C4-2B (cell line): ENCODE measurements at regions not wholly inside any gene's neighbourhood (a gene's known extent, or its start where the extent isn't known, plus 50 kb on each side); places are given as distances from the start of the nearest gene placed in this dataset.

Experiments
- H3K27ac ChIP-seq: fragments of 450-650 bp; 2 replicates; pipeline ENCODE4 v1.5.1; 2017
- ZFX ChIP-seq: fragments of 450-650 bp; IDR thresholded peaks from 2 replicates; pipeline ENCODE4 v1.6.1; 2017
- TF ChIP-seq, protein P1 (sequence below): fragments of 450-650 bp; conservative IDR thresholded peaks from 2 replicates; pipeline ENCODE4 v1.5.1; 2017; ENCODE audit warnings: mild to moderate bottlenecking

DNA sequence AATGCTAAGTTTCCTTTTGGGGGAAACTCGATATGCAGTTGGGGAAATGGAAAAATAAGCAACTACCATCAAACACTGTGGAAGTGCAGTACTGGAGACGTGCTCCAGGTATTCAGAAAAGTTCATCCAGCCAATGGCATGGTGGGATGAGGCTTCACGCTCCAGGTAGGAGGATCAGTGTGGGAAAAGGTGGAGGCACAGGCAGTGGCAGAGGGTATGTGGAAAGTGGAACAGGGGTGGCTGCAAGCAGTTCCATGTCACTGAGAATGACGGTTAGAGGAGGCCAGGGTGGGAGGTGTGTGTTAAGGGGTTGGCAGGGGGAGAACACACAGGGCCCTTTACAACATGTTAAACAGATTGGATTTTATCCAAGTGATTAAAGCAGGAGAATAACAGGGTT lies 105.1 kb upstream of the NCAM1 start:
- TF ChIP-seq, protein P1, sequence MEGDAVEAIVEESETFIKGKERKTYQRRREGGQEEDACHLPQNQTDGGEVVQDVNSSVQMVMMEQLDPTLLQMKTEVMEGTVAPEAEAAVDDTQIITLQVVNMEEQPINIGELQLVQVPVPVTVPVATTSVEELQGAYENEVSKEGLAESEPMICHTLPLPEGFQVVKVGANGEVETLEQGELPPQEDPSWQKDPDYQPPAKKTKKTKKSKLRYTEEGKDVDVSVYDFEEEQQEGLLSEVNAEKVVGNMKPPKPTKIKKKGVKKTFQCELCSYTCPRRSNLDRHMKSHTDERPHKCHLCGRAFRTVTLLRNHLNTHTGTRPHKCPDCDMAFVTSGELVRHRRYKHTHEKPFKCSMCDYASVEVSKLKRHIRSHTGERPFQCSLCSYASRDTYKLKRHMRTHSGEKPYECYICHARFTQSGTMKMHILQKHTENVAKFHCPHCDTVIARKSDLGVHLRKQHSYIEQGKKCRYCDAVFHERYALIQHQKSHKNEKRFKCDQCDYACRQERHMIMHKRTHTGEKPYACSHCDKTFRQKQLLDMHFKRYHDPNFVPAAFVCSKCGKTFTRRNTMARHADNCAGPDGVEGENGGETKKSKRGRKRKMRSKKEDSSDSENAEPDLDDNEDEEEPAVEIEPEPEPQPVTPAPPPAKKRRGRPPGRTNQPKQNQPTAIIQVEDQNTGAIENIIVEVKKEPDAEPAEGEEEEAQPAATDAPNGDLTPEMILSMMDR = no peak
- no peak for TF ChIP-seq ZFX
- no peak overlapping the region for H3K27ac ChIP-seq

- no peak overlapping the region for H3K27ac ChIP-seq
- TF ChIP-seq ZFX = no peak
- TF ChIP-seq, protein P1 = no peak
These were observed 104.6 kb upstream of the NCAM1 start for GRCh38 chr11:112856591-112856990.

- no peak overlapping the region for H3K27ac ChIP-seq
- TF ChIP-seq, protein P1 = no peak
- TF ChIP-seq ZFX = no peak
These were observed 102.8 kb upstream of the NCAM1 start for GRCh38 chr11:112858289-112859023.

- TF ChIP-seq, protein P1 = no peak
- no peak for TF ChIP-seq ZFX
These were observed 101.4 kb upstream of the NCAM1 start for GRCh38 chr11:112859787-112860186.

GRCh38 chr11:112861356-112861755 lies 99.9 kb upstream of the NCAM1 start:
- TF ChIP-seq, protein P1 = no peak
- no peak for TF ChIP-seq ZFX
- H3K27ac ChIP-seq = no peak overlapping the region

More at GRCh38 chr11:112859787-112860186, 101.4 kb upstream of the NCAM1 start:
- no peak overlapping the region for H3K27ac ChIP-seq

DNA sequence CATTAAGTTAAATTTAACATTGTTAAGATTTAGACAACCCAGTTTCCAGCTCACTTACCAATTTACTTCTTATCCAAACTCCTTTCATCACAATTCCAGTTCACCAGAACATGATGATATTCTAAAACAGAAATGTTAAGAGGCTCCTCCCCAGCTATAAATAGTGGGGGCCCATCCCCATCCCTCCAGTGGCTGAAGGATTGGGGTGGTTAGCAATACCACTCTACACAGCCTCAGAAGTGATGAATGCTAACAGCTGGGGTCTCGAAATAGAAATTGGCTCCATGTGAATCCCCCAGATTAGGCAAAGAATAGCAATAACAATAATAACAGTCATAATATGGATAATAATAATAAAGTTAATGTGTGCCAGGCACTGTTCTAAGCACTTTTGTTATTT lies 97.9 kb upstream of the NCAM1 start:
- no peak overlapping the region for H3K27ac ChIP-seq
- TF ChIP-seq, protein P1 = no peak
- TF ChIP-seq ZFX = no peak

GRCh38 chr11:112864672-112865071 lies 96.5 kb upstream of the NCAM1 start:
- no peak overlapping the region for H3K27ac ChIP-seq
- TF ChIP-seq ZFX = no peak
- TF ChIP-seq, protein P1 = no peak
